GM18502 (cell line): ENCODE measurements at regions not wholly inside any gene's neighbourhood (a gene's known extent, or its start where the extent isn't known, plus 50 kb on each side); places are given as distances from the start of the nearest gene placed in this dataset.
"Not testable (repeated sequence)": the region's sequence is repeated elsewhere in the genome, so short reads cannot be mapped to it uniquely, and the experiment has no call there.

ENCODE experiments used
- ATAC-seq: cut with Tn5 transposase; IDR thresholded peaks from one replicate; pipeline ENCODE4 v1.9.1; 2021; ENCODE audit warnings: mild to moderate bottlenecking; ENCODE audit not compliant: unreplicated experiment, poor library complexity

- no peak for ATAC-seq
Measured at GRCh38 chr5:153939101-153939500, 99.6 kb downstream of the FAM114A2 start.

- ATAC-seq, result no peak
Measured at GRCh38 chr5:153938191-153938842, 100.4 kb downstream of the FAM114A2 start.

DNA sequence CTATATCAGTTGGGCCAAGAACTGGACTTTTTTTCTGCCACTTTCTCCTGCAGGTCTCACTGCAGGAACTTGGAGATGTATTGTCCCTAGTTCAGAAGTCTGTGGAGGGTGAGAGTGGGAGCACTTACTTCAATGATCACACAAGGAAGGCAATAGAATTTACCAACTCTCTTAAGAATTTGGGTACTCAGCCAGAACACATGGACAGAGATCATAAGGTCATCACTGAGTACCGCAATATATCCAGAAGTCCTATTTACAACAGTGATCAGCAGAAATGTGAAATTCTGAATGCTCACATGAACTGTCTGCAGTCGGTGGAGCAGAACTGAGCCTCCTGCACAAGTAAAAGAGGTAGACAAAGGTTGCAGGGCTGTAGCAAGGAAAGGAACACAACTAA, 101.0 kb downstream of the FAM114A2 start:
- no peak for ATAC-seq

DNA sequence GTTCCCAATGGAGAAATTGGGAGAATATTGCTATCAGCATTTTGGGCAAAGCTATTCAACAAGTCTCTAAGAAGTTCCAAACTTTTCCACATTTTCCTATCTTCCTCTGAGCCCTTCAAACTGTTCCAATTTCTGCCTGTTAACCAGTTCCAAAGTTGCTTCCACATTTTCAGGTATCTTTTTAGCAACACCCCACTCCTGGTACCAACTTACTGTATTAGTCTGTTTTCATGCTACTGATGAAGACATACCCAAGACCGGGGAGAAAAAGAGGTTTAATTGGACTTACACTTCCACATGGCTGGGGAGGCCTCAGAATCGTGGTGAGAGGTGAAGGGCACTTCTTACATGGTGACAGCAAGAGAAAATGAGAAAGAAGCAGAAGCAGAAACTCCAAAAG, 103.6 kb downstream of the FAM114A2 start:
- not testable (repeated sequence) for ATAC-seq

DNA sequence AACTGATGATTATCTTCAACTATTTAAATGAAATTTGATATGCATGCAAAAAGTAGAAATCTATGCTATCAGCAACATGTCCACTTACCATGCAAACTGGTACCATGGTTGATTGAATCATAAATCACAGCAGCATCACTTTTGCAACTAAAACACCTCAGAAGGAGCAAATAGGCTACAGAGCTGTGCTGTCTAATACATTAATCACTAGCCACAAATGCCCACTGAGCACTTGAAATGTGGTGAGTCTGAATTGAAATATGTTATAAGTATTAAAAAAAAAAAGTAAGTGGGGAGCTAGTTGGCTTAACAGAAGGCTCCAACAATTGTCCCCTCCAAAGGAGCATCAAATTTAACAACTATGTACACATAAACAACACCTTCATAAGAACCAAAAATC, 112.5 kb downstream of the FAM114A2 start:
- no peak for ATAC-seq

- ATAC-seq, result no peak
Measured at GRCh38 chr5:153919161-153919560, 119.5 kb downstream of the FAM114A2 start.

- no peak for ATAC-seq
Measured at GRCh38 chr5:153907170-153907775, 131.4 kb downstream of the FAM114A2 start.

- no peak for ATAC-seq
Measured at GRCh38 chr5:153905219-153905618, 133.5 kb downstream of the FAM114A2 start.

DNA sequence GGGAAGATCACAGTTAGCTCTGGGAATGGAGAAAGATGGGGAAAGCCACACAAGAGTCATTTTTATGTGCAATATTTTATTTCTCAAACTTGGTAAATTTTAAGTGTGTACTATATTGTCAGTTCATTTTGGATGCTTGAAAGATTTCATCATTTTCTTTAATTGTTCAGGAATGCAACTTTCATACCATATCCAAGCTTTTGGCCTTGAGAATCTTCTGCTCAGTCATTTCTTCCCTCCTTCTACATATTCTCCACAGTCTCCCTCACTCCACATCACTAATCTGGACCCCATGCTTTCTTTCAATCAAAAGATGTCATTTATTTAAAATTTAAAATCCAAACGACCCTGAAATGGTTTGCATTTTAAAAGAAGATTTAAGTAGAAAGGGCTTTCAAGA, 135.4 kb downstream of the FAM114A2 start:
- ATAC-seq, result no peak

DNA sequence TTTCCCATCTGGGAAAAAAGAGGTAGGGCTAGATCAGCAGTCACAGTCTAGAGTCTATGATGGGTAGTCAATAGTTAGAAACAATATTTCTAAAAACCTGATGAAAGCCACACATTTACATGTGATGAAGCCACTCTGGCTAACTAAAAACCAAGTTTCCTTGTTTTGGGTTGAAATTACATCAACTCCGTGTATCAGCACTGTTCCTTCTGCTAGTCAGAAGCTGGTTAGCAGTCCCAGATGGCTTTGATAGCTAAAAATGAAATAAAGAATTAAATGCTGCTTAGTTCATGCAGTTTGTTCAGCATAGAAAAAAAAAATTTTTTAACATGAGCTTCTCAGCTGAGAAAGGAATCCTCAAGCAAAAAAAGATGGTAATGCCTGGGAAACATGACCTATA, 136.7 kb downstream of the FAM114A2 start:
- ATAC-seq, result no peak

DNA sequence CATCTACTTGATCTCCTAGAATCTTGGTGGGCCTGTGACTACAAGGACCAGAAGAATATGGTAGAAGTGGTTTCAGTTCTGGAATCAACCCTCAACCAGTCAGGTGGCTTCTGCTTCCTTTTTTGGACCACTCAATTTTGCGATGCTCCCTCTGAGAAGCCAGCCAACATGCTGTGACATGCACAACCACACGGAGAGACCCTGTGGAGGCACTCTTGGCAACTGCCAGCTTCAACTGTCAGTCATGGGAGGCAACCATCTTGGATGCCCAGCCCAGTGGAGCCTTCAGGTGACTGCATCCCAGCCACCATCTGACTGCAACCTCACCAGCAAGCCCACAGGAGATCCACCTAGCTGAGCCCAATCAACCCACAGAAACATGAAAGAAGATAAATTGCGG, 137.3 kb downstream of the FAM114A2 start:
- ATAC-seq, result no peak

DNA sequence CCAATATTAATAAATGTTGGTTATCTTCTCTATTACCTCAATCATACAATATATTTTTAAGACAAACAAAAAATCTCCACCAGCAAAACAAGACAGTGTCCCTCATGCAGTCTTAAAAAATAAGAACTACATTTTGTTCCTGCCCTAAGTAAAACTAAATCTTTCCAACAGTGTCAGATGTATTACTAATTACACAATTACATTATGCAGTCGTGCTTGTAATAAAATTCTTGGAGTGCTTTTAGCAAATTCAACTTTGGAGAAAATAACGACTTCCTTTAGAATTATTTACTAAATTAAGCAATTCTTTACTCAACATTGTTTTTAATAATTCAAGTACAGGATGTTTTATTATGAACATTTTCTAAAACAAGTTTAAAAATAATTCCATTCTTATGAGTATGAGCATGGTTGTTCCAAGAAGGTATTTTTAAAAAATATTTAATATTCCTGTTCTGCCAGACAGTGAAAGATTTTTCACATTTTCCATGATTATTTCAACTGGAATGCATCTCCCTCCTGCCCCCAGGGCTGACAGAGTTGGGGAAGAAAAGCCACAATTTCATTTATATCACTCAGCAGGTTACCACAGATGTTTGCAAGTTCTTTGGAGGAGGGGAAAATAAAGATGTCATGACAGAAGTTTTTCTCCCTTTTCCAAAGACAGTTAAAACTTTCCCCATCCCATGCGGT, 137.9 kb downstream of the FAM114A2 start:
- no peak for ATAC-seq

GRCh38 chr5:153899746-153900145, 139.0 kb downstream of the FAM114A2 start:
- ATAC-seq, result no peak

DNA sequence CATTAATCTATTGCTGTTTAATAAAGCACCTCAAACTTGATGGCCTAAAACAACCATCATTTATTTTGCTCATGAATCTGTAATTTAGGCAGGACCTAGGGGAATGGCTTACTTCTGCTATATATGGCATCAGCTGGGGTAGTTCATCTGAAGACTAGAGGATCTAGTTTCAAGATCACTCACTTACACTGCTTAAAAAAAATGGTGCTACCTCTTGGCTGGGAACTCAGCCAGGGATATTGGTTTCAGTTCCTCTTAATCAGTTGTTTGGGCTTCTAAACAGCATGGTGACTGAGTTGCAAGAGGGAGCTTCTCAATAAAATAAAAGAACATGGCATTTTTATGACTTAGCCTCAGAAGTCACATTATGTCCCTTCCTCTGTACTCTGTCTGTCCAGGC, 142.0 kb downstream of the FAM114A2 start:
- ATAC-seq, result peak; percentile 100

- no peak for ATAC-seq
Measured at GRCh38 chr5:153896117-153896516, 142.6 kb downstream of the FAM114A2 start.

GRCh38 chr5:153895266-153895665, 143.4 kb downstream of the FAM114A2 start:
- ATAC-seq, result no peak

DNA sequence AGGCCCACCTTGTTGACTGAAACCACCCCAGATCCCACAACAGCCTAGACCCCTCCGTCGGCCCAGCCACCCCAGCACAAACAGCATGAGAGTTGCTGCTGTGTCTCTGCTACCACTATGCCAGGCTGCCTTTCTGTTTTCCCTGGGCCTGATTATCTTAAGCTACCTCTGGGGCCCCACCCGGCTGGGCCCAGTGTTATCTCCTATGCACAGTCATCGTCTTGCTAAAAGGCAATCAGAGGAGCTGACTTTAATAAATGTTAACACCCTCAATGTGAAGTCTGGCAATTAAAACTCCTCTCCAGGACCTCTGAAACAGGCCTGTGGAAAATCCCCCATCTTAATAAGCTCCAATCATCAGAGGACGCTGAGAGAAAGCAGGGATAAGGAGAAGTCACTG, 144.9 kb downstream of the FAM114A2 start:
- no peak for ATAC-seq

- ATAC-seq, result no peak
Measured at GRCh38 chr5:153891394-153891793, 147.3 kb downstream of the FAM114A2 start.

DNA sequence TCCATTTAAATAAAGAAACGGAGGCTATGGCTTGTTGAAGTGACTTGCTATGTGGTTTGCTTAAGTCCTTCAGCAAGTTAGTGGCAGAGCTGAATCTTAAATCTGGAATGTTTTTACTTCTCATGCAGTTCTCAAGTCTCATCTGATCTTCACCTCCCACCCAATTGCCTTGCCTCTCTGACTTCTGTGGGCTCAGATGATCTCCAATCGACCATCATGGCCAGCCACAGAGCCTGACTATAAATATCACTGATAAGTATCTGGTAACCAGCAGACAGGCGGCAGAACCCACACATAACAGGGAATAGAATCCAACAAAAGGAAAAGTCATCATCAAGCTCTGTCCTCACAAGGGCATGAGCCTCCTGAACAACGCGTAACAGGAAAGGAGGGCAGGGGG, 149.9 kb downstream of the FAM114A2 start:
- no peak for ATAC-seq

DNA sequence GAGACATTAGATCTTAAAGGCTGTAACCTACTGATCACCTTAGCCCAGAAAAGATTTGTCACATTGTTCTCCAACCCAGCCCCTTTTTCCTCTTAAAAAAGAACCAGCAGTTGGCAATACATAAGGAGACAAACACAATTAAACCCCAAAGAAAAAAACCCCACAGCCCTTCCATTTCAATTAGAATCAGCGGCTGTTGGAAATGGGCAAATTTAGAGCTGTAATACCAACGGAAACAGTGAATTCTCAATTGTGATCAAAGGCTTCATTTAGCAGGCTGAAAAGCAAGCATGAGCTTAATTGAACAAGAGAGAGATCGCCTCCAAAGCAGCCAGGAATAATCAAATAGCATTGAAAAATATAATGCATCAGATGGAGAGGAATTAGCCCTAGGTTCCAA, 153.6 kb downstream of the FAM114A2 start:
- ATAC-seq, result no peak

GRCh38 chr5:153884612-153884957, 154.1 kb downstream of the FAM114A2 start:
- ATAC-seq, result no peak
